GM12874 (cell line): ENCODE measurements at regions not wholly inside any gene's neighbourhood (a gene's known extent, or its start where the extent isn't known, plus 50 kb on each side); places are given as distances from the start of the nearest gene placed in this dataset.

Source experiments
- TF ChIP-seq, protein P1 (sequence below): IDR thresholded peaks from 2 replicates; pipeline ENCODE4 v1.5.1; 2011; ENCODE audit warnings: low read depth, mild to moderate bottlenecking, control low read depth, low read length, moderate library complexity; ENCODE audit not compliant: insufficient read depth

DNA sequence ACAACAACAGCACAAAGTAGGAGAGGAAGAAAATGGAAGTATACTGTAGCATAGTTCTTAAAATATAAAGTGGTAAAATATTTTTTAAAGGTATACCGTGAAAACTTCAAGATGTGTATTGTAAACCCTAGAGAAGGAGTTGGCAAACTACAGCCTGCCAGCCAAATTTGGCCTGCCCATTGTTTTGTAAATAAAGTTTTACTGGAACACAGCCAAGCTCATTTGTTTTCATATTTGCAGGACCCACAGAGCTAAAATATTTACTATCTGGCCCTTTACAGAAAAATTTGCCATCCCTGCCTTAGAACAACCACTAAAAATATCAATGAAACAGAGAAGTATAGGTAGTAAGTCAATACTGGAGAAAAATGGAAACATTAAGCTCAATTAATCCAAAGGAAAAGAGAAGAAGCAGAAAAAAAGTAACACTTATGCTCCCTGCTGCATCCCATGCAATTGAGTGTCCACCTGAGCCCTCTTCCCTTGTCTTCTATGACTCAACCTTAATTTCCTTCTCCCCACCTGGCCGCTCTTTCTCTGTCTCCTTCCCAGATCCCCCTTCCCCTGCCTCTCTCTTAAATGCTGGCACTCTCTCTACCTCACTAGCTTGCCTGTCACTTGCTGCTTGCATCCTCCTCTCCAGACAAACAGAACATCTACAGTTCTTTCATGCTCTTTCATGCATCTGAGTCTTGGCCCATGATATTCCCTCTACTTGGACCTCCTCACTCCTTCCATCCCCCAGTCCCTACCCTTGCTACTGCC is 50.6 kb upstream of the FER start:
- TF ChIP-seq, protein P1, sequence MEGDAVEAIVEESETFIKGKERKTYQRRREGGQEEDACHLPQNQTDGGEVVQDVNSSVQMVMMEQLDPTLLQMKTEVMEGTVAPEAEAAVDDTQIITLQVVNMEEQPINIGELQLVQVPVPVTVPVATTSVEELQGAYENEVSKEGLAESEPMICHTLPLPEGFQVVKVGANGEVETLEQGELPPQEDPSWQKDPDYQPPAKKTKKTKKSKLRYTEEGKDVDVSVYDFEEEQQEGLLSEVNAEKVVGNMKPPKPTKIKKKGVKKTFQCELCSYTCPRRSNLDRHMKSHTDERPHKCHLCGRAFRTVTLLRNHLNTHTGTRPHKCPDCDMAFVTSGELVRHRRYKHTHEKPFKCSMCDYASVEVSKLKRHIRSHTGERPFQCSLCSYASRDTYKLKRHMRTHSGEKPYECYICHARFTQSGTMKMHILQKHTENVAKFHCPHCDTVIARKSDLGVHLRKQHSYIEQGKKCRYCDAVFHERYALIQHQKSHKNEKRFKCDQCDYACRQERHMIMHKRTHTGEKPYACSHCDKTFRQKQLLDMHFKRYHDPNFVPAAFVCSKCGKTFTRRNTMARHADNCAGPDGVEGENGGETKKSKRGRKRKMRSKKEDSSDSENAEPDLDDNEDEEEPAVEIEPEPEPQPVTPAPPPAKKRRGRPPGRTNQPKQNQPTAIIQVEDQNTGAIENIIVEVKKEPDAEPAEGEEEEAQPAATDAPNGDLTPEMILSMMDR: no peak

DNA sequence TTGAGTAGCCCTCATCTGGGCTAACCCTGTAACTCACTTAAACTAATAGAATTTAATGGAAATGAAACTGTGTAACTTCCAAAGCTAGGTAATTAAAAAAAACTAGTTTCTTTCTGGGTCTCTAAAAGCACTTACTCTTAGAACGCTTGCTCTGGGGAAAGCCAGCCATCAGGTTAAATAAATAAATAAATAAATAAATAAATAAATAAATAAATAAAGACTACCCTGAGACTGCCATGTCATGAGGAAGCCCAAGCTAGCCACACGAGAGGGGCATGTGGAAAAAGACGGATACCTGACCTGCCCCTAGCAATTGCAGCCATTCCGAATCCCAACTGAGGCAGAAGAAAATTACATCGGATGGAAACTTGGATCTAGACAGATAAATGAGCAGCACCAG is 51.3 kb upstream of the FER start:
- TF ChIP-seq, protein P1: no peak

DNA sequence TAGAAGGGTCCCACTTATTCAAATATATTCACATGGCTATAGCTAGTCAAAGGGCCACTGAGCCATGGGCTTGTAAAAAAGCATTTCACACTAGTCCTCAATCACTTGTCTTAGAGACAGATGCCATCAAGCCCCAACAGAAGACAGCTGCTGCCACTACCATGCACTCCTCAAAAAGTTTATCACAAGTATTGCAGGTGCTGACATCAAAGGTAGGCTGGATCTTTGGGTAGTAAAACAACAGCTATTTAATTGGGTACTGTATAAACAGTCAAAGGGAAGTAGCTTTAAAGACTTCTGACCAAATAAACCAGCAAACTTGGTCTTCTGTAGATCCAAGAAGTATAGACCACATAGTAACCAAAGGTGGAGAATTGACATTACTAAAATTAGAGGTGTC is 59.2 kb upstream of the FER start:
- TF ChIP-seq, protein P1: no peak

DNA sequence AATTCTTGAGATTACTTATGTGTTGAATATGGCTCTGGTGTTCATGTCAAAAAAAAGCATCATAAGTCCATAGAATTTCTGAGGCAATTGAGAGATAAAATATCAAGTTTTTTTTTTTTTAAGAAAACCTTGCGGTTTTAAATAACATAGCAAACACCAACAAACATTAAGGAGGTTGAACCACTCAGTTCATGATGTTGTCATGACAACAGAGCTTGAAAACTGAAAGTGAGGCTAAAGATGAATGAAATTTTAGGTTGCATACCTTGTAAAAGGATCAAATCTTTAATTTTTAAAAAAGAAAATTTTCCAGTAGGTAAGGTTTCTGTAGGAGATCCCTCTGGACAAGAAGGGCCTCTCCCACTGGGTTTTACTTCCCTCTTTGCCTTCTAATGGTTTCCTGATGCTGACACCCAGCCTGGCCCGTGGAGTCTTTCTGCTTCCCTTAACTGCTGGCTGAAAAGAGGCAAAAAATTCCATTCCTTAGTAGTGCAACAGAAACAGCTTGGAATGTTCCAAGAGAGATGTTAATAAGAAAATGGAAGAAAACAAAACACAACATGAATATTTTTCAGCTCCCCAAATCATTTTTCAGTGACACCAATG is 60.0 kb upstream of the FER start:
- TF ChIP-seq, protein P1: no peak

DNA sequence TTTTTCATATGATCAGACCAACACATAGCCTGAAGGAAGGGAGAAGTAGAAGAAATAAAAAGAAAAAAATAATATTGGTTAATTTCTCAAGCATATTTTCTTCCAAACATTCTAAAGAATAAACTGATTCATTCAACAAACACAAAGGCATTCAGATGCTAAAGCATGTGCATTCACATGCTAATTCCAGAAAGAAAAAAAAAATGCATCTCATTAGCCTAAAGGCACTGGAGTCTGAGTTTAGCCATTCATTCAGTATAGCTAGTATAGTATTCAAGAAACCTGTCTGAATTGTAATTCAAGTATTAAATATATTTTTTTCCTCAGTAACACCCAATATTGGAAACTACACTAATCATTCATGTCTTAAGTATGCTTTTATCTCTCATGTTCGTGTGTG is 61.0 kb upstream of the FER start:
- TF ChIP-seq, protein P1: no peak

DNA sequence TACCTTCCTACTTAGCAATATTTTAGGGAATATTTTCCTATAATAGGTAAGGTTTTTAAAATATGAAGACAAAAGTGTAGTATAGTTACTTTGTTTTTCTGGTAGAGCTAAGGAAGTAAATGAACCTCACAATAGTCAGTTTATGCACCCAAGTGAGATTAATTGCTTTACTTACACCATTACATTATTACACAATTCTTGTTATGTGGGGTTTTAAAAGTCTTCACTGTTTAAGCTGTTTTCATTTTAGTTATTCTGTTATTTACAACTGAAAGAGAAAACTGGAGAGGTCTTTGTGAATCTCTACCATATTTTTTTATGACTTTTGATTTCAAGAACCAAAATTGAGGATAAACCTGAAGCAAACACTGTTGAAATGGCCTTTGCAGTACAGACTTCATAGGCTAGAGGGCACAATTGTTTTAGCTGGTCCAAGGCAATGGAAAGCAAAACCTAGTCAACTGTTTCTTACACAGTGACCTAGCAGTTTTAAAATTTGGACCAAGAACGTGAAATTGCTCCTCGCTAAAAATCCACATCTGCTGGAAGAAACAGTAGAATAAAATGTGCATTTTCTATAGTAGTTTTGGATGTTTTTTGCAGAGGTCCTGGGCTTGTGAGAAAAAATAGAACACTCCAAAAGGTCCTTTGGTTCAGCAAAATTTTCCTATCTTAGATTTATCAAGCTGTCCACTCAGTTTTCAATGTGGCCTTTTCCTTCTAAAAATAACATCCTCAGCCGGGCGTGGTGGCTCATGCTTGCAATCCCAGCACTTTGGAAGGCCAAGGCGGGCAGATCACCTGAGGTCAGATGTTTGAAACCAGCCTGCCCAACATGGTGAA is 66.4 kb upstream of the FER start:
- TF ChIP-seq, protein P1: peak; percentile 69

DNA sequence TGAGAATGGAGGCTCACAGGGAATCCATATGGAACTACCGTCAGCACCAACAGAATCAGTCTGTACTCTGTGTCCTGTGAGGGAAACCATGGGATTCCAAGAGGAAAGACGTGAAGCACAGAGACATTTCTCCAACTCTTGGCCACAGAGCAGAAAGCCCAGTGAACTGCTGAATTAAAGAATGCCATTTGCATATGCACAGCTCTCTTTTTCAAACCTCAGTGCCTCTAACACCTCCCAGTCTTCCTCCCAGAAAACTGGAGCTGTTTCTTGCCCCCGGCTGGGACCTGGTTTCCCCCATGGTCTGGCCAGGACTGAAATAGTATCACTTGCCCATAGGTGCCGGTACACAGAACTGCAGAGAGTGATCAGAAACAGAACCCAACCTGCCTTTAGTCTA is 69.6 kb upstream of the FER start:
- TF ChIP-seq, protein P1: no peak
